HG03045 (cell line): ENCODE measurements at regions not wholly inside any gene's neighbourhood (a gene's known extent, or its start where the extent isn't known, plus 50 kb on each side); places are given as distances from the start of the nearest gene placed in this dataset.
"Not testable (repeated sequence)": the region's sequence is repeated elsewhere in the genome, so short reads cannot be mapped to it uniquely, and the experiment has no call there.

Source experiments
- ATAC-seq: cut with Tn5 transposase; IDR thresholded peaks from one replicate; pipeline ENCODE4 v1.9.1; 2021; ENCODE audit warnings: mild to moderate bottlenecking, moderate library complexity; ENCODE audit not compliant: unreplicated experiment

DNA sequence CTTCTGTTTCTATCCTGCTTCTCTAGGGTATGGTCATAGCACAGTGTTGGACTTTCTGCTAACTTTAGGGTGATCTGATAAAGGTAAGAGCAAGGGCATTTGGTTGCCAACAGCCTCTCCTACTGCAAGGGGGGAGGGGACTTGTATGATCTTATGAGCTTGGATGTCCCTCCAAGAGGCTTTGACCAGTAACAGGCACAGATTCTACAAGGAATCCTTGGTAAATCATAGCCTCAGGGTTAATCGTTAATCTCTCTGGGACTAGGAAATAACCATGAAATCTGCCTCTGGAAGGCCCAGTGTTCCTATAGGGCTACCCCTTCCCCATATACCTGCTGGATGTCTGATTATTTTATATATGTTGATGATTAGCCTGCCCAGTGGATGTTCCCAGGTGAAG, 134.8 kb upstream of the TNFSF4 start:
- ATAC-seq, result no peak

GRCh38 chr1:173342736-173343135, 134.4 kb upstream of the PRDX6 start:
- no peak for ATAC-seq

DNA sequence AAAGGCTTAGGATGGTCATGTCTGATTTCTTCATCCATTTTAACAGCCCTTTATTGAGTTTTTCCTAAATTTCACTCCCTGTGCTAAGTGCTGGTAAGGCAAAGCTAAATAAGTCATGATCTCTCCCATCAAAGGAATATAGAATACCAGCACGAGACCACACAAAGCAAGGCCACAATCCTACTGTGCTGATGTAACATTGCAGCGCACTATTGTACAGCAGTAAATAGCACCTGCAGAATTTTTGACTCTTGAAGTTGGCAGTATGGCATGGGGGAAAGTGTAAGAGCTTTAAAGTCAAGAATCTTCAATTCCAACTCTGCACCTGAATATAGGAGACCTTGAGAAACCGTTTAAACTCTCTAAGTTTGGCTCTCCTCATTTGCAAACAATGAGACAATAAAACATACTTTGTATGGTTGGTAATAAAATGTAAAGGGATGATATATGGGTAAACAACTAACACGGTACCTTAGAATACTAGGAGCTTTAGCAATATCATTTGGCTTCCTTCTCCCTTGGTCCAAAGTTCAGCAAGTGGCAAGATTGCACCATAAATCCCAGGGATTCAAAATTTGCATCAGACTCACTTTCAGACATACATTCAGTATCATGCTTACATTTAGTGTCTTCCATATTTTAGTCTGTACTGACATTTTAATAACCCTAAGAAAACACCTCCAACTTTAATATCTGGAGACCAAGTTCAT, 132.9 kb upstream of the PRDX6 start:
- no peak for ATAC-seq

- ATAC-seq, result no peak
These were observed 129.8 kb upstream of the PRDX6 start for GRCh38 chr1:173347282-173347818.

- ATAC-seq, result not testable (repeated sequence)
These were observed 124.5 kb upstream of the PRDX6 start for GRCh38 chr1:173352635-173353034.

GRCh38 chr1:173353350-173353749, 123.8 kb upstream of the PRDX6 start:
- no peak for ATAC-seq

GRCh38 chr1:173354937-173355280, 122.2 kb upstream of the PRDX6 start:
- ATAC-seq, result no peak

- ATAC-seq, result peak; percentile 71
These were observed 121.7 kb upstream of the PRDX6 start for GRCh38 chr1:173355281-173356031.

GRCh38 chr1:173356191-173356762, 120.9 kb upstream of the PRDX6 start:
- ATAC-seq, result no peak

DNA sequence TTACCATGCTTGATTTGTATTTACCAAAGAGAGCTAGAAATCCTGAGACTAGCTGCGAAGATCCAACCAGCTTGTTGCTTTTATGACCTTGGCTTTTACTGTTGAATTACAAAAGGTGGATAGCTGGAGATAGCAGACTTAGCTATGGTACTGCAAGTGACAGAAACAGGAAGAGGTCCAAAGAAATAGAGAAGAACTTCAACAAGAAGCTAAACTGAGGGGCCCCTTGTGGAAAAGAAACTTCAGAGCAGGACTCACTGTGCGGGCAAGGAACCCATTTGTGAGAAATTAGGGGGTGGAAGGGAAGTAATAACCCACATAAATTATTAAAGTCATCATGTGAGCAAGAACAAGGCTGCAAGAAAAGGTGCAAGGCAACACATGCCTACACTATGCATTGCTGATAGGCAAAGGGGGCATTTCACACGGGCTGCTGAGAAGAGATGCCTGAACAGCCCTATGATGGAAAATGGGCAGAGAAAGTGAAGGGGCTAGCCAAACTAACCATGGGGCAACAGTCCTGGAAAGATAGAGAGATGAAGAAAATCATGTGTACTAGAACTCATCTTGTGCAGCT, 116.6 kb upstream of the PRDX6 start:
- ATAC-seq, result no peak

GRCh38 chr1:173362543-173362942, 114.6 kb upstream of the PRDX6 start:
- no peak for ATAC-seq

DNA sequence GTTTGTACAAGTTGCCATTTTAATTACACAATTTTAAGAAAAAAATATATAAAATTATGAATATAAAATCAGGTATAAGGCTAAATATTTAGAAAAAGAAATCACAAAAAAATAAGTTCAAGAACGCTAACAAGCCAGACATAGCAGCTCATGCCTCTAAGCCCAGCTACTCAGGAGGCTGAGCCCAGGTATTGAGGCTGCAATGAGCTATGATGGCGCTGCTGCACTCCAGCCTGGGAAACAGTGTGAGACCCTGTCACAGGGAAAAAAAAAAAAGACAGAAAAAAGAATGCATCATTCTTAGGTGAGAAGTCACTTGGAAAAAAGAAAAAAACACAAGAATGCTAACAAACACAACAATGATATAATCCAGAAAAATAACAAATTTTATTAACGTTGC, 112.3 kb upstream of the PRDX6 start:
- ATAC-seq, result no peak

DNA sequence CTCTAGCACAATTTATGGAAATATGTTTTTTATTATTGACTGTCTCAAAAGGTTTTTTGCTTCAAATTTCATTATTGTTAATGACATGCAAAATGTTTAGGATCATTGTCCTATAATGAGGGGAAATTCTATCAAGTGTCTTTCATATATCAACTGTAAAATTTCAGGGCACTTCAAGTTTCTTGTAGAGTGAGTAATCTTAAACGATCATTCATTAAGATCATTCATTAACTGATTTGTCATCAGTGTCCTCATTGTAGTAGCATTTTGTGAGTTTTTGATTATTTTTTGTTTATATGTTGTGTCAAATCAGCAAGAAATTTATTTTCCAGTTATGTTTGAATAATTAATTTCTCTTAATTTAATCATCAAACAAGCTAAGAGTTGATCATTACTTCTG, 111.8 kb upstream of the PRDX6 start:
- no peak for ATAC-seq

- ATAC-seq, result no peak
These were observed 110.0 kb upstream of the PRDX6 start for GRCh38 chr1:173367136-173367535.

DNA sequence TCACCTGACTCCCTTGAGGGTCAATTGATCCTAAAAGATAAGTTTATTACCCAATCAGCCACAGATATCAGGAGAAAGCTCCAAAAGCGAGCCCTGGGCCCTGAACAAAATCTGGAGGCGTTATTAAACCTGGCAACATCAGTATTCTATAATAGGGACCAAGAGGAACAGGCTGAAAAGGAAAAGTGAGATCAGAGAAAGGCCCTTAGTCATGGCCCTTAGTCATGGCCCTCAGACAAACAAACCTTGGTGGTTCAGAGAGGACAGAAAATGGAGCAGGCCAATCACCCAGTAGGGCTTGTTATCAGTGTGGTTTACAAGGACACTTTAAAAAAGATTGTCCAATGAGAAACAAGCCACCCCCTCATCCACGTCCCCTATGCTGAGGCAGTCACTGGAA, 106.5 kb upstream of the PRDX6 start:
- not testable (repeated sequence) for ATAC-seq

DNA sequence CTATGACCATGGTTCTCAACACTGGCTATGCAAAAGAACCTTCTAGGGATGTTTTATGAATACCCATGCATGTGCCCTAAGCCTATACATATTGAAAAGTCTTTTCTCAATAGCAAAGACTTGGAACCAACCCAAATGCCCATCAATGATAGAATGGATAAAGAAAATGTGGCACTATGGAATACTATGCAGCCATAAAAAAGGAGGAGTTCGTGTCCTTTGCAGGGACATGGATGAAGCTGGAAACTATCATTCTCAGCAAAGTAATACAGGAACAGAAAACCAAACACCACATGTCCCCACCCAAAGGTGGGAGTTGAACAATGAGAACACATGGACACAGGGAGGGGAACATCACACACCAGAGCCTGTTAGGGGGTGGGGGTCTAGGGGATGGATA, 101.1 kb upstream of the PRDX6 start:
- ATAC-seq, result not testable (repeated sequence)

DNA sequence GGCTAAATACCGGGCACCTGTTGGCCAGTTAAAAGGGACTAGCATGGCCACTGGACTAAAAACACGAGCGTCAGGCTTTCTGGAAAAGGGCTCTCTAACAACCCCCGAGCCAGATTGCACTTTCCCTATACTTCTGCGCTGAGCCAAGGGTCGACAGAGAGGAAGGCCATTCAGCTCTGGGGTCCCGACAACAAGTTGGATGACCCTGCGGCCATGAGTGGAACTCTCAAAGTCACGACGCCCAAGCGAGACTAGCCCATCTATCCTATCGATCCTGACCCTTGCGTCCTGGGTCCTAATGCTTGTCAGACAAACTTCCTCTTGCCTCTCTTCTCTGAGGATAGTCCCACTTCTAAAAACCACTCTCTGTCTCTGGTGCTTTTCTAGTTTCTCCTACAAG, 99.9 kb upstream of the PRDX6 start:
- ATAC-seq, result no peak

DNA sequence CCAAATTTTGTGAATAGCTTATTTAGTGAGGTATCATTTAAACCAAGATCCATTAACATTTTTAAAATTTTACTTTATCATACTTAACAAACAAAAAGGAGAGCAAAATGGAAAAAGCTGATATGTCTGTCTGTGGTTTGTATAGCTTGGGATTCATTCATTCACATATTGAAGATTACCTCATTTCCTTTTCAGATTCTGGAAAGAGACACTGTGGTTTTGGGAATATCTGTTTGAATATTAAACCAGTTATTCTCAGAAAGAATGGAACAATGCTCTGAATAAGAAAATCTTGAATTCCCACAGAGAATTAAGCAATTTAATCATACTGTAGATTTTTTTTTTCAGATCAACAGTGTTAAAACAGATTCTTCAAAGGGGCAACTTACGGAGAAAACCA, 93.8 kb upstream of the PRDX6 start:
- no peak for ATAC-seq

- ATAC-seq, result no peak
These were observed 88.8 kb upstream of the PRDX6 start for GRCh38 chr1:173388352-173388751.

DNA sequence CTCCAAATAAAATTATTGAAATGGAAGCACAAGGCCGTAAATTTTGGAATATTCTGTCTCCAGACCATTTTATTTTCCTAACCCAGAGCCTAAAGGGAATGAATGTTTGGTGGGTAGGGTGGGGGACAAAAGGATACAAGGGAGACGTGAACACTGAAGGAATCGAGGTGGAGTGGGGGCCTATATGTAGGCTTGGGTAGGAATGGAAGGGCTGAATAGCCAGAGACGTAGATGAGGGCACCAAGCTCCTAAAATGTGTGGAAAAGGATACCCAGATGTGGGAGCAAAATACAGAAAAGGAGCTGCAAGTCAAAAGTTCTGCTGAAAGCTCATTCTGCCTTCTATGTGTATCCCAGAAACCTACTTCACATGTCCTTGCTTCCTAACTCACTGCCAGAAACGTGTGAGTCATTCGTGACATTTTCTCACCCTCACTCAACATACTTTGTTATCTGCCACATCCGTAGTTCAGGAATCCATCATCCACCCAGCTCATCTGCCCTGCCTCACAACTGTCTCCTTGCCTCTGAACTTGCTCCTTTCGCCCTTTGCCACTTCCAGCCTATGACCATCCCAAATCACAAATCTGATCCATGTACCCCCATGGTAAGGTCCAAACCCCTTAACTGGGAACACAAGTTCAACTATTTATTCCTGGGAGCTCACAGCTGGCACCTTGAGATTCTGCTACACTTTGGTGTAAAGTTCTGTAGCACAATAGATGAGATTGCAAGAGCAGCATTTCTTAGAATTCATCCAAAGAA, 84.1 kb upstream of the PRDX6 start:
- no peak for ATAC-seq

DNA sequence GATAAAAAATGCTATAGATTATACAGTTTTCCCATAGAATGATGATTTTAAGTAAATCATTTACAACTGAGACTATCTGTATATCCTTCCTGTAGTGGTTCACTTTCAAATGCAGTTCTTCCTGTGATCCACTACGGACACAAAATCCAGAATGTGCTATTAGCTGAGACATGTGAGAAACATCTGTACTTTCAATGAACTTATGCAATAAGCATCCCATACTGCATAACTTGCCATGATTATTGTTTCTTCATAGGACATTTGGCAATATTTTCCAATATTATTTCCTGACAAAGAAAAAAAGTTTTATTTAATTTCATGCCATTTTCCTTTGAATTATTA, 83.5 kb upstream of the PRDX6 start:
- ATAC-seq, result no peak
